Endothelial cell of umbilical vein (primary cell): ENCODE measurements at regions not wholly inside any gene's neighbourhood (a gene's known extent, or its start where the extent isn't known, plus 50 kb on each side); places are given as distances from the start of the nearest gene placed in this dataset.

ENCODE experiments used
- JUN ChIP-seq: IDR thresholded peaks from 2 replicates; pipeline ENCODE4 v1.6.1; 2011; ENCODE audit warnings: borderline replicate concordance, low read depth; ENCODE audit not compliant: insufficient read length, insufficient read depth
- MYC ChIP-seq: IDR thresholded peaks from one replicate; pipeline ENCODE4 v1.6.1; 2011; ENCODE audit warnings: mild to moderate bottlenecking, low read depth, low read length
- POLR2A ChIP-seq: IDR thresholded peaks from 2 replicates; pipeline ENCODE4 v1.6.1; 2012; ENCODE audit warnings: low read depth, mild to moderate bottlenecking, control low read depth, low read length
- TF ChIP-seq, protein P1 (sequence below), 2 donors: IDR thresholded peaks; 1 replicate in 1 of 2; 2 replicates in 1 of 2; pipeline ENCODE4 v1.5.1; 2011; ENCODE audit warnings: low read length in 2 of 2, mild to moderate bottlenecking in 2 of 2, moderate library complexity in 2 of 2, control low read depth in 1 of 2, inconsistent platforms in 1 of 2, low read depth in 1 of 2; ENCODE audit not compliant: insufficient read depth in 1 of 2; ENCODE audit errors: extremely low read depth in 1 of 2
- TF ChIP-seq, protein P2 (sequence below): IDR thresholded peaks from 2 replicates; pipeline ENCODE4 v1.6.1; 2011; ENCODE audit not compliant: insufficient read depth, insufficient read length

DNA sequence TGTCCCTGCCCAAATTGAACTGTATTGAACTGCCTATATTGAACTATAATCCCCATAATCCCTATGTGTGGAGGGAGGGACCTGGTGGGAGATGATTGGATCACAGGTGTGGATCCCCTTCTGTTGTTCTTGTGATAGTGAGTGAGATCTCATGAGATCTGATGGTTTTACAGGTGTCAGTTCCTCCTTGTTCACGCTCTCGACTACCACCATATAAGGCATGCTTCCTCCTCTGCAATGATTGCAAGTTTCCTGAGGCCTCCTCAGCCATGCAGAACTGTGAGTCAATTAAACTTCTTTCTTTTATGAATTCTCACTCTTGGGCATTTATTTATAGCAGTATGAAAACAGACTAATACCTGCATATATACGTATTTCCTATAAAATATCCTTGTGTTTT lies 206.5 kb upstream of the PDGFD start:
- TF ChIP-seq MYC (no peak), POLR2A (no peak), JUN (no peak)
- TF ChIP-seq, protein P1, sequence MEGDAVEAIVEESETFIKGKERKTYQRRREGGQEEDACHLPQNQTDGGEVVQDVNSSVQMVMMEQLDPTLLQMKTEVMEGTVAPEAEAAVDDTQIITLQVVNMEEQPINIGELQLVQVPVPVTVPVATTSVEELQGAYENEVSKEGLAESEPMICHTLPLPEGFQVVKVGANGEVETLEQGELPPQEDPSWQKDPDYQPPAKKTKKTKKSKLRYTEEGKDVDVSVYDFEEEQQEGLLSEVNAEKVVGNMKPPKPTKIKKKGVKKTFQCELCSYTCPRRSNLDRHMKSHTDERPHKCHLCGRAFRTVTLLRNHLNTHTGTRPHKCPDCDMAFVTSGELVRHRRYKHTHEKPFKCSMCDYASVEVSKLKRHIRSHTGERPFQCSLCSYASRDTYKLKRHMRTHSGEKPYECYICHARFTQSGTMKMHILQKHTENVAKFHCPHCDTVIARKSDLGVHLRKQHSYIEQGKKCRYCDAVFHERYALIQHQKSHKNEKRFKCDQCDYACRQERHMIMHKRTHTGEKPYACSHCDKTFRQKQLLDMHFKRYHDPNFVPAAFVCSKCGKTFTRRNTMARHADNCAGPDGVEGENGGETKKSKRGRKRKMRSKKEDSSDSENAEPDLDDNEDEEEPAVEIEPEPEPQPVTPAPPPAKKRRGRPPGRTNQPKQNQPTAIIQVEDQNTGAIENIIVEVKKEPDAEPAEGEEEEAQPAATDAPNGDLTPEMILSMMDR (IDR thresholded peaks at IDR 0.05; ENCODE audit: extremely low read depth in 1 of 2, insufficient read depth in 1 of 2, low read depth in 1 of 2, low read length in 2 of 2), result no peak
- TF ChIP-seq, protein P2, sequence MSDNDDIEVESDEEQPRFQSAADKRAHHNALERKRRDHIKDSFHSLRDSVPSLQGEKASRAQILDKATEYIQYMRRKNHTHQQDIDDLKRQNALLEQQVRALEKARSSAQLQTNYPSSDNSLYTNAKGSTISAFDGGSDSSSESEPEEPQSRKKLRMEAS, result no peak
